ENCODE measurements at regions not wholly inside any gene's neighbourhood (a gene's known extent, or its start where the extent isn't known, plus 50 kb on each side); places are given as distances from the start of the nearest gene placed in this dataset.

GRCh38 chr6:14763139-14763538, 482.7 kb upstream of the JARID2 start:
- TF ChIP-seq CTCF (IDR thresholded peaks at IDR 0.05; ENCODE audit: unreplicated experiment) = no peak
- H3K27me3 Mint-ChIP-seq (ENCODE audit: low read depth) = peaks cover 3% of the 10 kb centered on the region
- peaks cover 24% of the 10 kb centered on the region for H3K4me1 Mint-ChIP-seq
- no peak overlapping the region for H3K4me3 Mint-ChIP-seq
- DNase-seq (ENCODE audit: low spot score in 2 of 2, unreplicated experiment in 2 of 2) = no peak
- H3K27ac Mint-ChIP-seq = peak overlapping the region; percentile 22
- no peaks in the 10 kb centered on the region for H3K9me3 Mint-ChIP-seq
- no peaks in the 10 kb centered on the region for H3K36me3 Mint-ChIP-seq

DNA sequence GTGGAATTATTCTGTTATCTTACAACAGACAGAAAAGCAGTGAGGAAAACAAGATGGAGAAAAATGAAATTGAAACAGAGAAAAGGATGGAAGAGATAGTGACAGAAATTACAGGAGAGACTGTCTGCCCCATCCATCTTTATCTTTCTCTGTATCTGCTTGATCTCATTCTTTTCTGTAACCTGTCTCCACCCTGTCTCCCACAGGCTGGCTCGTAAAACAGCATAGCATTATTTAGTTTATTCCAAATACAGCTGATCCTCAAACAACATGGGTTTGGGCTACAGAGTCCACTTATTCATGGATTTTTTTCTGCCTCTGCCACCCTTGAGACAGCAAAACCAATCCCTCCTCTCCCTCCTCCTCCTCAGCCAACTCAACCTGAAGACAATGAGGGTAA, 482.3 kb upstream of the JARID2 start:
- Mint-ChIP-seq H3K4me1 (peaks cover 24% of the 10 kb centered on the region), H3K4me3 (no peak overlapping the region), H3K9me3 (no peaks in the 10 kb centered on the region), H3K27me3 (ENCODE audit: low read depth) (peaks cover 3% of the 10 kb centered on the region), H3K36me3 (no peaks in the 10 kb centered on the region), H3K27ac (peak overlapping the region; percentile 22)
- no peak for DNase-seq (ENCODE audit: low spot score in 2 of 2, unreplicated experiment in 2 of 2)
- no peak for TF ChIP-seq CTCF (IDR thresholded peaks at IDR 0.05; ENCODE audit: unreplicated experiment)

- H3K4me1 Mint-ChIP-seq = peaks cover 24% of the 10 kb centered on the region
- peaks cover 3% of the 10 kb centered on the region for H3K27me3 Mint-ChIP-seq (ENCODE audit: low read depth)
- DNase-seq (ENCODE audit: low spot score in 2 of 2, unreplicated experiment in 2 of 2) = no peak
Observed at GRCh38 chr6:14765106-14765505, 480.8 kb upstream of the JARID2 start.

DNA sequence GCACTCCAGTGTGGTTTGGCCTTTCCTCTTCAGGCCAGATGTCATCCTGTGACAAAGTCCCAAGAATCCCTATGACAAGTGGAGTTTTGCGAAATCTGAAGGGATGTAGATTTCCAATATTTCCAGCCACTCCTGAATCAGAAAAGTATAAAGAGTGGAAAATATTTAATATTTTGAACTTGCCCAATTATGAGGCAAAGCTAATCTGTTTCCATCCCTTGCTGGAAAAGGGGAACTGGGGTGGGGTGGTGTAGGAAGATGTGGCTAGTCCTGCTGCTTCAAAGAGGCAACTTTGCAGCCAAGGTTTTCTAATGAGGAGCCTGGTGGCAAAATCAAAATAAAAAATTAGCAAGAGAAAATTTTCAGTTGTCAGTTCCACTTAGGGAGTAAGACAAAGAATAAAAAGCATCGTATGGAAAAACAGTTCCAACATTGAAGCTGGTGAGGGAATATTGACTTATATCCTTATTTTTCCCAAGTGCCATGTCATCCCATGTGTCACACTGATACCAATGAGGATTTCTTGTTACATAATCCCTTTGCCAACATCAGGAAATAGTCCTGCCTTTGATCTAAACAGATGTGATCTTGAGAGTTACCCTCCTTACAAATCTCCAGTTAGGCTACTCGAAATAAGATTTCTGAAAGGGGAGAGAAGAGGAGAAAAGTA, 480.0 kb upstream of the JARID2 start:
- Mint-ChIP-seq H3K36me3 (no peaks in the 10 kb centered on the region), H3K4me1 (peaks cover 31% of the 10 kb centered on the region), H3K27me3 (ENCODE audit: low read depth) (peaks cover 3% of the 10 kb centered on the region), H3K4me3 (no peak overlapping the region), H3K9me3 (peaks cover 3% of the 10 kb centered on the region), H3K27ac (no peak overlapping the region)
- TF ChIP-seq CTCF (IDR thresholded peaks at IDR 0.05; ENCODE audit: unreplicated experiment) = no peak
- DNase-seq (ENCODE audit: low spot score in 2 of 2, unreplicated experiment in 2 of 2) = no peak

More at GRCh38 chr6:14765106-14765505, 480.8 kb upstream of the JARID2 start:
- Mint-ChIP-seq H3K9me3 (no peaks in the 10 kb centered on the region), H3K27ac (no peak overlapping the region), H3K36me3 (no peaks in the 10 kb centered on the region), H3K4me3 (no peak overlapping the region)
- no peak for TF ChIP-seq CTCF (IDR thresholded peaks at IDR 0.05; ENCODE audit: unreplicated experiment)

- peaks cover 36% of the 10 kb centered on the region for H3K4me1 Mint-ChIP-seq
- TF ChIP-seq CTCF (IDR thresholded peaks at IDR 0.05; ENCODE audit: unreplicated experiment) = no peak
- H3K27me3 Mint-ChIP-seq (ENCODE audit: low read depth) = no peaks in the 10 kb centered on the region
- no peak overlapping the region for H3K27ac Mint-ChIP-seq
- no peaks in the 10 kb centered on the region for H3K36me3 Mint-ChIP-seq
- peaks cover 3% of the 10 kb centered on the region for H3K9me3 Mint-ChIP-seq
- H3K4me3 Mint-ChIP-seq = no peak overlapping the region
- DNase-seq (ENCODE audit: low spot score in 2 of 2, unreplicated experiment in 2 of 2) = no peak
Observed at GRCh38 chr6:14766391-14766994, 479.4 kb upstream of the JARID2 start.
